Muscle layer of colon (tissue), 2 donors: ENCODE measurements at regions not wholly inside any gene's neighbourhood (a gene's known extent, or its start where the extent isn't known, plus 50 kb on each side); places are given as distances from the start of the nearest gene placed in this dataset.

Source experiments
- H3K27ac ChIP-seq: one replicate; pipeline ENCODE4 v1.7.0; 2013; ENCODE audit warnings: low read depth, mild to moderate bottlenecking, low read length, moderate library complexity
- H3K27me3 ChIP-seq, 2 donors: one replicate each; pipeline ENCODE4 v1.7.0; 2013; ENCODE audit warnings: low read length in 2 of 2, mild to moderate bottlenecking in 2 of 2; ENCODE audit not compliant: insufficient read depth in 2 of 2, control insufficient read depth in 1 of 2
- H3K36me3 ChIP-seq: one replicate; pipeline ENCODE4 v1.7.0; 2013; ENCODE audit warnings: mild to moderate bottlenecking, low read length; ENCODE audit not compliant: insufficient read depth
- H3K4me1 ChIP-seq: one replicate; pipeline ENCODE4 v1.7.0; 2013; ENCODE audit warnings: mild to moderate bottlenecking, low read length; ENCODE audit not compliant: insufficient read depth
- H3K4me3 ChIP-seq, 2 donors: one replicate each; pipeline ENCODE4 v1.7.0; 2013; ENCODE audit warnings: low read length in 2 of 2, low read depth in 1 of 2, mild to moderate bottlenecking in 1 of 2, moderate library complexity in 1 of 2
- H3K9ac ChIP-seq: one replicate; pipeline ENCODE4 v1.7.0; 2013; ENCODE audit warnings: low read length
- H3K9me3 ChIP-seq: one replicate; pipeline ENCODE4 v1.7.0; 2013; ENCODE audit warnings: mild to moderate bottlenecking, low read length
- donor health status: abdominal sarcoma.
- donor health status: Adenocarcinoma of cecum.

DNA sequence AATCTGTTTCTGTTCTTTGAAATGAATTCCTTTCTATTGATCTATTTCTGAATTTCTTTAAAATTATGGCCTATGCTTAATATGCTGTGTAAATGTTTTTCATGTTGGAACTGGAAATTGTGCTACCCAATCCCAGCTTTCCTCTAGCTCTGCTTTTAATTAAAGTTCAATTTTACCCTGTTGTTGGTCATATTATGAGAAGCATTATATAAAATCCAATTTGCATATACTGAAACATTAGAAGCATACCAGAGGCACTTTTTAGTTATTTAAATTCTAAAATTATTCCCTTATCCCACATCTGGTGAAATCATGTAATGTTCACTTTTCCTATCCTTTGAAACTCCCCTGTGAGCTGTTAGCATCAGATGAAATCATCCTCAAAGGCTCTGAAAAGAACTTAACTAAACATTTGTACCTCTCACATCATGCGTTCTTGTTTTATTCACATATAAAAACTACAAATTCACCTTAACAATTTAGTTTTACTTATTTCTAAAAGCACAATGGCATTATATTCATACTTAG is 160.6 kb upstream of the COL21A1 start:
- Histone ChIP-seq H3K36me3 (no peaks in the 10 kb centered on the region), H3K4me3 (no peak overlapping the region), H3K9ac (no peak overlapping the region), H3K9me3 (no peaks in the 10 kb centered on the region), H3K27ac (no peak overlapping the region), H3K4me1 (peaks cover 13% of the 10 kb centered on the region), H3K27me3 (no peaks in the 10 kb centered on the region)

DNA sequence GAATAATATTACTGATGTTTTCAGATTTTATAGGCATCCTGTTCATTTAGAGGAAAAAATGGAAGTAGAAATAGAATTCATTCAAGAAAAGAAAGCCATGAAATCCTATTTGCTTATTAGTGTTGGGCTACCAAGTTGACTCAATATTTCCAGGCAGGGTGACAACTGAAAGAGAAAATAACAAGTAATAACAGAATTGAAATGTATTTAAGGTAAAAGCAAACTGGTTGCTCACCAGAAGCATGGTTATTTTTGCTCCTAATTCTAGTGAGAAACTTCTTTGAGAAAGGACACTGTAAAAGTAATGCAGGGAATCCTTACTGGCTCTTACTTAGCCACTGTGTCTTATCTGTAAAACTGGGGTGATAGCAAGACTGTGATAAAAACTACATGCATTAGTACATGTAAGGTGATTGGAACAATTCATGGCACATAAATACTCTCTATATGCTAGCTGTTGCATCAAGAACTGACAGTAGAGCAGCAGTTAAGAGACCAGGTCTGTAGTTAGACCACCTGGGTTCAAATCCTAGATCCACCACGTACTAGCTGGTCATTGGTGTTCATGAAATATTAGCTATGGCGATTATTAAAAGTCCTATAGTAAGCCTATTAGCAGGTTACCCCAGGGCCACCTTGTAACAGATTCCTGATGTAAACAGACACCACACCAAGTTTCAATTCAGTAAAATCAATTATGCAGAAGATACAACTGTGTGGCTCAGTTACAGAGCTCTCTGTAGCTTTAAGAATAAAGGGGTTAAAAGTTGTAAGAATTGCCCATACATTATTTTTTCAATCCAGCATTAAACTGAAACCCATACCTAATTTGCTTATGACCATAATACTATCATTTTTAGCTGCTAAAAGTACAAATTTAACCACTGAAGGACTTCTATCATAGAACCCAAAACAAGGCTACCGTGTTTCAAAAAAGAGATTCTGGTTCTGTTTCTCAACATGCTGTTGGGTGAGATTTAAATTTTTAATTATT is 159.2 kb upstream of the COL21A1 start:
- H3K27me3 ChIP-seq = no peaks in the 10 kb centered on the region
- no peak overlapping the region for H3K9ac ChIP-seq
- no peaks in the 10 kb centered on the region for H3K36me3 ChIP-seq
- H3K4me1 ChIP-seq = peaks cover 16% of the 10 kb centered on the region
- no peaks in the 10 kb centered on the region for H3K9me3 ChIP-seq
- H3K4me3 ChIP-seq = no peak overlapping the region
- no peak overlapping the region for H3K27ac ChIP-seq

DNA sequence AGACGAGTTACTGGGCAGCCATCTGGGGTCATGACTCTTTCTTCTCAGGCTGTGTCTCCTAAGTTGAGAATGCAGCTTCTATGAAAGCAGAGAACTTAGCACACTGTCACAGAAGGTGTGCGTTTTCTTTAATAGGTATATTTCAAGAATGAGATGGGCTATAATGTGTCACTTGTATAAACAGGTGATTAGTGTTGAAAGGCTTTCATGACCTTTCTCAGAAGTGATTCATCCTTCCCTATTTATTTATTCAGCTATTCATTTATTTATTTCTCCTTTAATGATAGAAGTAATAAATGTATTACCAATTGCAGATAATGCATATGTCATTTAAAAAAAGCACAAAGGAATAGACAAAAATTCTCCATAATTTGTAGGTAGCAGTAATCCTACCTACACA is 157.2 kb upstream of the COL21A1 start:
- no peaks in the 10 kb centered on the region for H3K9me3 ChIP-seq
- H3K4me3 ChIP-seq = no peak overlapping the region
- H3K27me3 ChIP-seq = no peaks in the 10 kb centered on the region
- peaks cover 16% of the 10 kb centered on the region for H3K4me1 ChIP-seq
- H3K36me3 ChIP-seq = no peaks in the 10 kb centered on the region
- H3K27ac ChIP-seq = no peak overlapping the region
- H3K9ac ChIP-seq = no peak overlapping the region

GRCh38 chr6:56403745-56404144 is 156.4 kb upstream of the COL21A1 start:
- no peaks in the 10 kb centered on the region for H3K27me3 ChIP-seq
- H3K36me3 ChIP-seq = no peaks in the 10 kb centered on the region
- H3K9me3 ChIP-seq = no peaks in the 10 kb centered on the region
- no peak overlapping the region for H3K9ac ChIP-seq
- H3K4me1 ChIP-seq = peaks cover 16% of the 10 kb centered on the region
- H3K27ac ChIP-seq = peak overlapping the region; percentile 25
- no peak overlapping the region for H3K4me3 ChIP-seq

DNA sequence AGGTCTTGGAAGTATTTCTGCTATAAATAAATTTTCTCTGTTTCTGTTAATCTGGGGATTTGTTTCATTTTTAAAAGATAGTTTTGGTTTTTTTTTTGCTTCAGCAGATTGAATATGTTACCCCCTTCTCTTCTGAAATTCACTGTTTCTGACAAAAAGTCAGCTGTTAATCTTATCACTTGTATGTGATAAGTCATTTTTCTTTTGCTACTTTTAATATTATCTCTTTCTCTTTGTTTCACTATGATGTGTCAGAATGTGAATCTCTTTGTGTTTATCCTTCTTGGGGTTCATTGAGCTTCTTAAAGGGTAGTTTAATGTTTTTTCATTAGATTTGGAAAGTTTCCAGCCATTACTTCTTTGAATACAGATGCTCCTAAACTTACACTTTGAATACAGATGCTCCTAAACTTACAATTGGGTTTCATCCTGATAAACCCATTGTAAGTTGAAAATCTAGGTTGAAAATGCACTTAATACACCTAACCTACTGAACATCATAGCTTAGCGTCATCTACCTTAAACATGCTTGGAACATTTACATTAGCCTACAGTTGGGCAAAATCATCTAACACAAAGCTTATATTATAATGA is 154.2 kb upstream of the COL21A1 start:
- Histone ChIP-seq H3K9me3 (no peaks in the 10 kb centered on the region), H3K36me3 (no peaks in the 10 kb centered on the region)

DNA sequence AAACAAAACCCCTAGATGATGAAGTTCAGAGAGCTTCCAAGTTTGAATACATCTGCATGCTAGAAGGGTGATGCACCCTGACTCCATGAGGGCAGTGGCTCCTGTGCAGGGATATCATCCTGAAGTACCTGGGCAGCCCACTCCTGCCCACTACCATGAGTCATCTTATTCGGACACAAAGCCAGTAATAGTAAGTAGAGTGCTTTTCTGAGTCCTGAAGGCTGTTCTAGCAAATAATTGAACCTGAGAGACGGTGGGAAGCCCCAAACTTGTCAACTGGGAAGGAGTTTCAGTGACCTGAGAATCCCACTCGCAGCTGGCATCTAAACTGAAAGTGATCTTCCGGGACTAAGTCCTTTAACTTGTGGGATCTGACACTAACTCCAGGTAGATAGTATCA is 152.9 kb upstream of the COL21A1 start:
- no peak overlapping the region for H3K4me3 ChIP-seq
- no peak overlapping the region for H3K9ac ChIP-seq
- H3K27me3 ChIP-seq = no peaks in the 10 kb centered on the region
- H3K4me1 ChIP-seq = peaks cover 16% of the 10 kb centered on the region
- H3K27ac ChIP-seq = no peak overlapping the region
- no peaks in the 10 kb centered on the region for H3K9me3 ChIP-seq
- H3K36me3 ChIP-seq = no peaks in the 10 kb centered on the region

More for the DNA sequence above, 154.2 kb upstream of the COL21A1 start:
- Histone ChIP-seq H3K27ac (no peak overlapping the region), H3K9ac (no peak overlapping the region), H3K4me3 (no peak overlapping the region), H3K27me3 (no peaks in the 10 kb centered on the region), H3K4me1 (peaks cover 16% of the 10 kb centered on the region)

DNA sequence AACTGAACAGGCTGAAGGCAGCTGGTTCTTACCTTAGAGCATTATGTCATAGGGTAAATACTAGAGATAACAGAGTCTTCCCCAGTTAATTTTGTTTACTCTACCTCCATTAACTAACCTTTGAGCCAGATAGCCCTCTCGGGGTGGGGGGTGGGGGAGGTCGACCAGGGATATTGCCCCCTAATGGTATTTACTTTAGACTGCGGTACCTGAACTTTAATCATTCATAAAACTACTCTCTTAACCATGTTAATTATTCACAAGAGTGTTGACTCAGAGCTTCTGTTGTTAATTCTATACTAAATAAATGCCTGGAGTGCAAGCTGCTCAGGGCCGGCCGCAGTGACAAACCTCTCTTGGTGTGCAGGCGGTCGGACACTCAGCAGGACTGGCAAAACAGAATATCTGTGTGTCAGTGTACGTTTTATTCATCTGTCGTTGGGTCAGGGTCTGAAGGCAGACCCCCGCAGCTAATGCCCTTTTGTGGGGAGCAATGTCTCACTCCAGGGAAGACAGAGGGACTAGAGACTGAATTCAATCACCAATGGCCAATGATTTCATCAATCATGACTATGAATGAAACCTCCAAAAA is 152.4 kb upstream of the COL21A1 start:
- H3K4me3 ChIP-seq = no peak overlapping the region
- no peak overlapping the region for H3K27ac ChIP-seq
- H3K9ac ChIP-seq = no peak overlapping the region
- no peaks in the 10 kb centered on the region for H3K9me3 ChIP-seq
- peaks cover 16% of the 10 kb centered on the region for H3K4me1 ChIP-seq
- H3K36me3 ChIP-seq = no peaks in the 10 kb centered on the region
- H3K27me3 ChIP-seq = no peaks in the 10 kb centered on the region

- Histone ChIP-seq H3K27me3 (no peaks in the 10 kb centered on the region), H3K9ac (no peak overlapping the region), H3K9me3 (no peaks in the 10 kb centered on the region), H3K4me3 (no peak overlapping the region), H3K4me1 (peaks cover 14% of the 10 kb centered on the region), H3K27ac (no peak overlapping the region), H3K36me3 (no peaks in the 10 kb centered on the region)
These were observed 151.9 kb upstream of the COL21A1 start for GRCh38 chr6:56399250-56399671.

DNA sequence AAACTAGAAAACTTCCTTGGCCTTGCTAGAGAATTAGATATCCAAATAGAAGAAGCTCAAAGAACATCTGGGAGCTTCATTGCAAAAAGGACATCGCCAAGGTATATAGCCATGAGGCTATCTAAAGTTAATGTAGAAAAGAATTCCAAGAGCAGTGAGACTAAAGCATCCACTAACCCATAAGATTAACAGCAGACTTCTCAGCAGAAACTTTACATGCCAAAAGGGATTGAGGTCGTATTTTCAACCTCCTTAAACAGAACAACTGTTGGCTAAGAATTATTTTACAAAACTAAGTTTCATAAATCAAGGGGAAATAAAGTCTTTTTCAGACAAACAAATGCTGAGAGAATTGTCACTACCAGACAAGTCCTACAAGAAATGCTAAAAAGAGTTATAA is 149.1 kb upstream of the COL21A1 start:
- no peak overlapping the region for H3K4me3 ChIP-seq

GRCh38 chr6:56393615-56394612 is 146.5 kb upstream of the COL21A1 start:
- no peaks in the 10 kb centered on the region for H3K36me3 ChIP-seq
- no peak overlapping the region for H3K27ac ChIP-seq
- H3K9me3 ChIP-seq = no peaks in the 10 kb centered on the region

More for the DNA sequence above, 149.1 kb upstream of the COL21A1 start:
- H3K36me3 ChIP-seq = no peaks in the 10 kb centered on the region
- H3K4me1 ChIP-seq = no peaks in the 10 kb centered on the region
- H3K27ac ChIP-seq = no peak overlapping the region
- H3K27me3 ChIP-seq = no peaks in the 10 kb centered on the region
- no peak overlapping the region for H3K9ac ChIP-seq
- H3K9me3 ChIP-seq = no peaks in the 10 kb centered on the region

More at GRCh38 chr6:56393615-56394612, 146.5 kb upstream of the COL21A1 start:
- Histone ChIP-seq H3K9ac (no peak overlapping the region), H3K4me1 (no peaks in the 10 kb centered on the region), H3K27me3 (no peaks in the 10 kb centered on the region), H3K4me3 (no peak overlapping the region)
